ENCODE measurements at regions not wholly inside any gene's neighbourhood (a gene's known extent, or its start where the extent isn't known, plus 50 kb on each side); places are given as distances from the start of the nearest gene placed in this dataset.
A peak's percentile ranks its signal among the peaks of the same experiment; 100 is the strongest.
"Not testable (repeated sequence)": the region's sequence is repeated elsewhere in the genome, so short reads cannot be mapped to it uniquely, and the experiment has no call there.

DNA sequence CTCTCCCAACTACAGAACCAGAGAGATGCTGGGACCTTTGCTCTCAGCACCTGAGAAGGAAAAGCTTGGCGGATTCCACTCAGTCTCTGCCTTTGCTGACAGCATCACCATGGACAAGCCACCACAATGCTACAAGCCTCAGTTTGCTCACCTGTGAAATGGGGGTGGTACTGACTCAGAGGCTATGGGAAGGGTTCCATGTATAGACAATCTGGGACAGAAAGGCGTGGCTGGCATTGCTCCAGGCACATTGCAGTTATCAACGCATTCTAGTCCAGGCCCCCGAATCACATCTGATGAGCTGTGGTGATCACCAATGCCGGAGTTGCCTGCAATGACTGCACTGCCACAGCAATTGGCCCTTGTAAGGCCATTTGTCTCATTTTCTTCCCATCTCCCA lies 72.6 kb downstream of the ISX start:
- DNase-seq (ENCODE audit: low read depth in 2 of 2) = no peak

DNA sequence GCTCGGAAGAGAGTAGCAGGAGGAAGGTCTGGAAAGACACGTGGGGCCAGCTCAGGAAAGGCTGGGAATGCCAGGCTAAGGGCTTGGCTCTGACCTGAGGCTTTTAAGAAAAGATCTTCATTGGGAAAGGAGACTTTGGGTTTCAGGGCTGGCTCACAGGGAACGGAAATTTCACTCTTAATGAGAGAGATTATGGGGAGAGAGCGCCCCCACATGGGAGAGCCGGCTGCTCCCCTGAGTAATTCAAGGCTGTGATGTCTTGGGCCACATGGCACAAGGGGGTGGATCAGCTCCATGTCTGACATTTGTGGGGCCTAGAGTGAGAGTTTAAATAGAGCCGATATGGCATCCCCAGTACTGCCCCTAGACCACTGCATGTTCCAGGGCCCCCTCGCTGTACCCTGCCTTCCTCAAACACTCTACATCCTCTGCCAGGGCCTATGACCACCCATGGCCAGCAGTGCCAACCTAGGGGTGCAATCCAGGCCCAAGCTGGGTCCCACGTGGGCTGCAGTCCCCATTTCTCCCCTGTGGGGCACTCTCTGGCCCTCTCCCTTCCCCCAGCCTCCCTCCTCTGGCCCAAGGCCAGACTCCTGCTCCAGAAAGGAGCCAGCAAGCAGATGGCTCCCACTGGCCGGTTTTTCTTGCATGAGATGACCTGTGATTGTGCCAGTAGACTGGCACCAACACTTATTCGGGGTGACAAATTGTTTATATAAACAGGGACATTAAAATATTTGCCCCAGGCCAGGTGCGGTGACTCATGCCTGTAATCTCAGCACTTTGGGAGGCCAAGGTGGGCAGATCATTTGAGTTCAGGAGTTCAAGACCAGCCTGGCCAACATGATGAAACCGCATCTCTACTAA lies 75.2 kb downstream of the ISX start:
- DNase-seq (ENCODE audit: low read depth in 2 of 2) = no peak

DNA sequence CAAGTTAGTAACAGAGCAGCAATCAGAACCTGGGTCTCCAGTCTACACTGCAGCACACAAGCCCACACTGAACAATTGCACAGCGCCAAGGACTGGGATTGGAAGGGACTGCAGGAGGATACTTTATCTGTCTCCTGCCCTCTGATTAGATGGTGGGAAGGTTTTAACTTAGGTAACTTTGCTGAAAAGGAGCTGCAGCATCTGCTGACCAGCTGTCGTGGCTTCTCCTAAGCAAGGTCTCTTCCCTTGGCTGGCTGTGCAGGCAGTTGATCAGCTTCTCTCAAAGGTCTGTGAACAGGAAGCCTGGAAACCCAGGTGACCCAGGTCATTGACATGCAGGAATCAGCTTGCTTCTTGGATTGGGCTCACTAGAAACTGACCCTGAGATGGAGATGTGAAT lies 82.4 kb downstream of the ISX start:
- DNase-seq (ENCODE audit: low read depth in 2 of 2) = no peak

DNA sequence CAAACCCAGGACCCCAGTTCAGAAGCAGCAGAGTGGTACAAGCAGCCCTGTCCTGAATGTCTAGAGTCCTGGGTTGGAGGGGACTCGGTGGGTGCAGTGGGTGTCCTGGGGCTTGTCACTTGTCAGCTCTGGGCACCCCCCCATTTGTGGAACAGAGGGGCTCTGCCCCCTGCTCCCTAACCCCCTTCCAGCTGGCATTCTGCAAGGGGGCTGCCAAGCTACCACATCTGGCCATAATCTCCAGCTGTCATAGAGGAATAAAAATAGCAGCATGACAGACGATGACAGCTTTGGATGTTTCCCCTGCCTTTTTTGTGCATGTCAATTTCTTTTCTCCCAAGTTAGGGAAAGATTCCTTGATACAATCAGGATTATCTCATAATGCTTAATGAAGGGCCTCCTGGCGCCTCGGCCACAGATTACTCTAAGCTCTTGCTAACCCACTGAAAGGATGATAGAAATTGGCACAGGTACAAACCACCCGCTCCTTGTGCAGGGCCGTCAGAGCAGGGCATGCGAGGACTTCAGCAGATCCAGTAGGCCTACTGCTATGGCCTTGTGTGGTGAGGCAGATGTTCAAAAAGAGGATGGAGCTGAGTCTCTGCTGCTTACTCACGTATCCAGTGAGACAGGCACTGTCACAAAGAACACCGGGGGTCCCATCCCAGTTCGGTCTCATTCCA lies 83.0 kb downstream of the ISX start:
- no peak for DNase-seq (ENCODE audit: low read depth in 2 of 2)

DNA sequence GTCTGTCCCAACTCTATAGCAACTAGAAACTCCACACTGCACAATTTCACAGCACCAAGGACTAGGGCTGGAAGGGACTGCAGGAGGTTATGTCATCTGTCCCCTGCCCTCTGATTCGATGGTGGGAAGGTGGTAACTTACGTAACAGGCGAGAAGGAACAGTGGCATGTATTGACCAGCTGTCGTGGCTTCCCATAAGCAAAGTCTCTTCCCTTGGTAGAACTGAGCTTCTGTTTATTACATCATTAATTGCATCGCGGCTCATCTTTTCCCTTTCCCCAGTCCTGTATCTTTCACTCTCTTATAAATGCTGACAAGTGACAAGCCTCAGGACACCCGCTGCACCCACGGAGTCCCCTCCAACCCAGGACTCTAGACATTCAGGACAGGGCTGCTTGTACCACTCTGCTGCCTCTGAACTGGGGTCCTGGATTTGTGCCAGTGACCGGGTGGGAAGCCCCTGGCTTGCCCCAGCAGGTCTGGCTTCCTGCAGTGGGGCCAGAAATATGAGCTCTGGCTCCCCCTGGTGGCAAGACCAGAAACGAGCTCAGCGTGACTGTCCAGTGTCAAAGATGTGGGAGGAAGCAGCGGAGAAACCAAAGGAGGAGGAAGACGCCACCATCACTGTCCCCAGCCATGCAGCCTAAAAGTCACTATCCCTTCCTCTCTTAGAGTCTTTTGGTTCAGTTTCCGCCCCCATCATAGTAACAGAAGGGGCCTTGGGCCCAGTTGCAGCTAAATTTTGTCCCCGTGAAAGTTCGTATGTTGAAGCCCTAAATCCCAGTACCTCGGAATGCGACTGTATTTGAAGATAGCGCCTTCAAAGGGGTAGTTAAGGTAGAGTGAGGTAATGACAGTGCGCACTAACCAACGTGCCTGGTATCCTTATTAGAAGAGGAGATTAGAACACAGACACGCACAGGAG lies 84.5 kb downstream of the ISX start:
- DNase-seq (ENCODE audit: low read depth in 2 of 2) = no peak

DNA sequence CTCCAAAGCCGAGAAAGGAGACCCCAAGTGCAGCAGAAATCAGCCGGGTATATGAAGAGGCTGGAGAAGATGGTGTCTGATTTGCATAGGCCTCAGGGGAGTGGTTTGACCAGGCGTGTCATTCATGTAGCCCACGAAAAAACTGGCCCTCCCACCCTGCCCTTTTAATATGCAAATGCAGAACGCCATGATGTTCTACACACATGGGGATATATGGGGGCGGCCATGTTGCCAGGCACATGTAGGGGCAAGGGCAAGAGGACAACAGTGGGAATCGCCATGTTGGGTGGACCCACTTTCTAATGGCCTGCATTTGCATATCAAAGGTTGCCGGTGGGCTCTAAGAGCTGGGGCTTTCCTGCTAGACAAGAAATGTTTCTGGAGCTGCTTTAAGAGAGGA lies 86.4 kb downstream of the ISX start:
- DNase-seq (ENCODE audit: low read depth in 2 of 2) = no peak

- peak in 1 of 2 experiments; percentile 1 for DNase-seq (ENCODE audit: low read depth in 2 of 2)
Measured at GRCh38 chr22:35154937-35155387, 89.0 kb downstream of the ISX start.

DNA sequence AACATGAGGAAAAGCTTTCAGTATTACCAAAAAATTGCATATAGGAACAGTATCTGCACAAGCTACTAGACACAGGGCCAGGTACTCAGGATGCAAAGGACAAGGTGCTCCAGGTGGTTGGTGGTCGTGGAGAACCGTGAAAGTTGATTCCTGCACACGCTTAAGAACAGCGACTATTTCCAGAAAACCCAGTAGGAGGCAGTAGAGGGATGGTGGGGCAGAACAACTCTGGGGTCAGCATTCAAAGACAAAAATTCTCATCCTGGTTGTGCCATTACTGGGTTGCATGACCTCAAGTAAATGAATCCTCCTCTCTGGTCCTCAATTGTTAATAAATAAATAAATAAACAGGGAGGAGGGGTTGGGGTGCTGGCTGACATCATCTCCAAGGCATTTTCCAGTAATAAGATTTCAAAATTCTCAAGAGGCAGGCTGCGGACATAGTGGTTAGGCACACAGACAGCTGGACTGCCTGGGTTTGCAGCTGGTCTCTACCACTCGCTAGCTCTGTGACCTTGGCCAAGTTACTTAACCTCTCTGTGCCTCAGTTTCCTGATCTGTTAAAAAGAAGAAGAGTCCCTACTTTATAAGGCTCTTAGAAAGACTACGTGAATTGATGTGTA lies 89.6 kb downstream of the ISX start:
- DNase-seq (ENCODE audit: low read depth in 2 of 2) = no peak

GRCh38 chr22:35156945-35157344 lies 91.0 kb downstream of the ISX start:
- DNase-seq (ENCODE audit: low read depth in 2 of 2) = no peak

- no peak for DNase-seq (ENCODE audit: low read depth in 2 of 2)
Measured at GRCh38 chr22:35158336-35158735, 92.4 kb downstream of the ISX start.

GRCh38 chr22:35159343-35159742 lies 93.4 kb downstream of the ISX start:
- no peak for DNase-seq (ENCODE audit: low read depth in 2 of 2)

DNA sequence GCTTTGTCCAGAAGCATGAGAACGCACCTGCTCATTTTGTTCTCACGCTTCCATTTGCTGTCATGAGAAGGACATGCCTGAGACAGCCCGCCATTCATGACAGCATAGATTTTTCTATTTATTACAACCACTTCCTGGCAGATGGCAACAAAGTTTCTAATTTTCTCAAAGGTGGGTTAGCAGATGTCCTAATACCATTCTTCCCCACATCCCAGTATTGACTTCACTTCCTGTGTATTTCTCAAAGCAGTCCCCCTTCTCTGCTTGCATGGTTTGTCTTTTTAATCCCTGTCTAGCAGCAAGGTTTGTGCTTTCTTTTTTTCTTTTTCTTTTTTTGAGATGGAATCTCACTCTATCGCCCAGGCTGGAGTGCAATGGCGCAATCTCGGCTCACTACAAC lies 94.3 kb downstream of the ISX start:
- no peak for DNase-seq (ENCODE audit: low read depth in 2 of 2)

GRCh38 chr22:35165896-35166295 lies 91.4 kb upstream of the HMGXB4 start:
- not testable (repeated sequence) for DNase-seq (ENCODE audit: low read depth in 2 of 2)

GRCh38 chr22:35170716-35171697 lies 86.3 kb upstream of the HMGXB4 start:
- DNase-seq (ENCODE audit: low read depth in 2 of 2) = no peak

- no peak for DNase-seq (ENCODE audit: low read depth in 2 of 2)
Measured at GRCh38 chr22:35172442-35172841, 84.9 kb upstream of the HMGXB4 start.

DNA sequence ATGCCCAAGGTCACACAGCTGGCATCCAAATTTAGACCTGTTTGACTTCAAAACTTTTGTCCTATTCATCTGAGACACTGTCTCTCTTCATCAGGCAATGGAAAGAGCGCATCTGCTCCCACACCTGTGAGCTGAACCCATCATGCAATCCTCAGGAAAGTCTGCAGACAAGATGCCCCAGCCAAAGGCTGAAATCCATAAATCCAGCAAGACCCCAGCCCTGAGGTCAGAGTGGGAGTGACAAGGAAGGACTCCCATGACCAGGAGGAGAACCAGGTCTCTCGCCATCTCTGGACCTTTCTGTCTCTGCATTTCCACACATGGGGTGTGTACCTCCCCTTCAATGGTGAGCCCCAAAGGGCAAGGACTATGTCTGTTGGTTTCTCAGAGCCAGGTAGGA lies 83.6 kb upstream of the HMGXB4 start:
- DNase-seq (ENCODE audit: low read depth in 2 of 2) = no peak

- no peak for DNase-seq (ENCODE audit: low read depth in 2 of 2)
Measured at GRCh38 chr22:35174401-35175038, 82.8 kb upstream of the HMGXB4 start.

- DNase-seq (ENCODE audit: low read depth in 2 of 2) = no peak
Measured at GRCh38 chr22:35175392-35175791, 81.9 kb upstream of the HMGXB4 start.

DNA sequence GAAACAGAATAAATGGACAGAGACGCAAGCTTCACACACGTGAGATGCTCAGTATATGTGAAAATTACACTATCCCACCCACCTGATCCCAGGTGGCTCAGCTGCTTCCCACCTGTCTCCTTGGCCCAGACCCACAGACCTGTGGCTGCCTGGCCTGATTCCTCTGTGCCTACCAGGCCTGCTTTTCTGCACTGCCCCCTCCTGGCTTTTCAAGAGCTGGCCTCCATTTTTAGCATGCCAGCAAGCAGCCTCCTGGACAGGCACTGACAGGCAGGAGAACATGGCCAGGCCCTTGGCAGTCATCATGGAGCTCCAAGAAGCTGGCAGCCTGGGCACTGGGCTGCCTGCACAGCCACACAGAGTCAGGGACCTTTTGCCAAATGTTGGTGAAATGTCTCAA lies 79.5 kb upstream of the HMGXB4 start:
- no peak for DNase-seq (ENCODE audit: low read depth in 2 of 2)

- no peak for DNase-seq (ENCODE audit: low read depth in 2 of 2)
Measured at GRCh38 chr22:35178446-35178845, 78.8 kb upstream of the HMGXB4 start.

Data from fibroblast of skin of left biceps (primary cell).